Mesodermal cell (in vitro differentiated cells): ENCODE measurements at regions not wholly inside any gene's neighbourhood (a gene's known extent, or its start where the extent isn't known, plus 50 kb on each side); places are given as distances from the start of the nearest gene placed in this dataset.
"Not testable (repeated sequence)": the region's sequence is repeated elsewhere in the genome, so short reads cannot be mapped to it uniquely, and the experiment has no call there.

ENCODE experiments used
- H3K27ac ChIP-seq: 2 replicates; pipeline ENCODE4 v1.7.0; 2013; ENCODE audit warnings: mild to moderate bottlenecking, low read depth, low read length, moderate library complexity; ENCODE audit not compliant: severe bottlenecking
- H3K36me3 ChIP-seq: 2 replicates; pipeline ENCODE4 v1.7.1; 2013; ENCODE audit warnings: mild to moderate bottlenecking, low read length, moderate library complexity; ENCODE audit not compliant: control insufficient read depth, insufficient read depth
- H3K4me1 ChIP-seq: one replicate; pipeline ENCODE4 v1.7.1; 2013; ENCODE audit warnings: mild to moderate bottlenecking, low read length; ENCODE audit not compliant: insufficient read depth, control insufficient read depth, poor library complexity, severe bottlenecking
- H3K4me3 ChIP-seq: 2 replicates; pipeline ENCODE4 v1.7.0; 2013; ENCODE audit warnings: low read length, control low read depth, mild to moderate bottlenecking; ENCODE audit not compliant: insufficient read depth, poor library complexity, severe bottlenecking; ENCODE audit errors: extremely low read depth
- H3K9me3 ChIP-seq: 2 replicates; pipeline ENCODE4 v1.7.1; 2013; ENCODE audit warnings: mild to moderate bottlenecking, low read length, moderate library complexity; ENCODE audit not compliant: control insufficient read depth
- WGBS, 2 experiments: methylation state at CpG; one replicate each; pipeline ENCODE4 v1.1.5; 2013; ENCODE audit warnings: missing lambda C conversion rate in 2 of 2; ENCODE audit not compliant: insufficient coverage in 2 of 2; 5-methylcytosine and 5-hydroxymethylcytosine counted together

GRCh38 chr13:63739112-63739735 lies 2323.6 kb upstream of the PCDH20 start:
- H3K4me3 ChIP-seq, H3K9me3 ChIP-seq, H3K36me3 ChIP-seq, H3K27ac ChIP-seq, H3K4me1 ChIP-seq: not testable (repeated sequence)
- WGBS, 2 experiments = 98 to 100% methylated on average over 6 to 8 of the region's 23 CpGs

GRCh38 chr13:63737418-63737817 lies 2321.8 kb upstream of the PCDH20 start:
- H3K9me3 ChIP-seq = peaks cover 4% of the 10 kb centered on the region
- no peaks in the 10 kb centered on the region for H3K36me3 ChIP-seq
- no peak overlapping the region for H3K4me3 ChIP-seq
- H3K27ac ChIP-seq = no peak overlapping the region
- WGBS, 2 experiments = 83% methylated on average over 1 of the region's 19 CpGs; no CpG with 5 or more reads in 1 of the 2 experiments
- H3K4me1 ChIP-seq = no peaks in the 10 kb centered on the region

- Histone ChIP-seq H3K27ac (no peak overlapping the region), H3K9me3 (no peaks in the 10 kb centered on the region), H3K36me3 (no peaks in the 10 kb centered on the region), H3K4me3 (no peak overlapping the region), H3K4me1 (no peaks in the 10 kb centered on the region)
- 91 to 96% methylated on average over 2 to 3 of the region's 3 CpGs for WGBS, 2 experiments
Observed at GRCh38 chr13:63731896-63732295, 2316.2 kb upstream of the PCDH20 start.

GRCh38 chr13:63712159-63712558 lies 2296.5 kb upstream of the PCDH20 start:
- not testable (repeated sequence) for H3K27ac ChIP-seq, H3K36me3 ChIP-seq, H3K4me3 ChIP-seq, H3K4me1 ChIP-seq, H3K9me3 ChIP-seq
- WGBS, 2 experiments = no CpG with 5 or more reads among the region's 2 CpGs

- Histone ChIP-seq H3K4me3 (no peak overlapping the region), H3K27ac (no peak overlapping the region), H3K9me3 (no peaks in the 10 kb centered on the region), H3K4me1 (no peaks in the 10 kb centered on the region), H3K36me3 (no peaks in the 10 kb centered on the region)
- WGBS, 2 experiments = no CpG with 5 or more reads among the region's 2 CpGs
Observed at GRCh38 chr13:63706751-63707150, 2291.1 kb upstream of the PCDH20 start.

- H3K36me3 ChIP-seq = no peaks in the 10 kb centered on the region
- H3K9me3 ChIP-seq = no peaks in the 10 kb centered on the region
- H3K27ac ChIP-seq = no peak overlapping the region
- no peaks in the 10 kb centered on the region for H3K4me1 ChIP-seq
- 77 to 92% methylated on average over 3 of the region's 4 CpGs for WGBS, 2 experiments
- no peak overlapping the region for H3K4me3 ChIP-seq
Observed at GRCh38 chr13:63704521-63704920, 2288.9 kb upstream of the PCDH20 start.

- 77 to 92% methylated on average over 2 of the region's 3 CpGs for WGBS, 2 experiments
- no peaks in the 10 kb centered on the region for H3K36me3 ChIP-seq
- no peak overlapping the region for H3K4me3 ChIP-seq
Observed at GRCh38 chr13:63700350-63700749, 2284.7 kb upstream of the PCDH20 start.

GRCh38 chr13:63699948-63700347 lies 2284.3 kb upstream of the PCDH20 start:
- Histone ChIP-seq H3K36me3 (no peaks in the 10 kb centered on the region), H3K4me3 (no peak overlapping the region), H3K4me1 (no peaks in the 10 kb centered on the region), H3K27ac (no peak overlapping the region), H3K9me3 (no peaks in the 10 kb centered on the region)
- WGBS, 2 experiments = 88 to 100% methylated on average over 1 to 3 of the region's 5 CpGs

More at GRCh38 chr13:63700350-63700749, 2284.7 kb upstream of the PCDH20 start:
- Histone ChIP-seq H3K27ac (no peak overlapping the region), H3K4me1 (no peaks in the 10 kb centered on the region), H3K9me3 (no peaks in the 10 kb centered on the region)

- no peaks in the 10 kb centered on the region for H3K9me3 ChIP-seq
- no peak overlapping the region for H3K4me3 ChIP-seq
- H3K4me1 ChIP-seq = no peaks in the 10 kb centered on the region
- no peaks in the 10 kb centered on the region for H3K36me3 ChIP-seq
- no peak overlapping the region for H3K27ac ChIP-seq
Observed at GRCh38 chr13:63696055-63696454, 2280.4 kb upstream of the PCDH20 start.

- 85 to 100% methylated on average over 10 of the region's 15 CpGs for WGBS, 2 experiments
- no peak overlapping the region for H3K27ac ChIP-seq
- H3K4me3 ChIP-seq = no peak overlapping the region
- no peaks in the 10 kb centered on the region for H3K4me1 ChIP-seq
- H3K9me3 ChIP-seq = no peaks in the 10 kb centered on the region
- H3K36me3 ChIP-seq = no peaks in the 10 kb centered on the region
Observed at GRCh38 chr13:63693696-63694095, 2278.0 kb upstream of the PCDH20 start.

GRCh38 chr13:63691474-63691873 lies 2275.8 kb upstream of the PCDH20 start:
- no peaks in the 10 kb centered on the region for H3K4me1 ChIP-seq
- H3K27ac ChIP-seq = no peak overlapping the region
- no CpG with 5 or more reads among the region's 3 CpGs for WGBS, 2 experiments
- no peaks in the 10 kb centered on the region for H3K9me3 ChIP-seq
- no peaks in the 10 kb centered on the region for H3K36me3 ChIP-seq
- no peak overlapping the region for H3K4me3 ChIP-seq
